RWPE1 (cell line): ENCODE measurements at regions not wholly inside any gene's neighbourhood (a gene's known extent, or its start where the extent isn't known, plus 50 kb on each side); places are given as distances from the start of the nearest gene placed in this dataset.
"Not testable (repeated sequence)": the region's sequence is repeated elsewhere in the genome, so short reads cannot be mapped to it uniquely, and the experiment has no call there.

Experiments
- CTCF ChIA-PET: fragments of 350-600 bp; sonication (Branson Sonifier 250); formaldehyde crosslinking; extraction: SDS; loops from one replicate; lab custom pipeline; 2021; lab: Yijun Ruan, JAX
- POLR2A ChIA-PET: fragments of 400-600 bp; formaldehyde crosslinking; extraction: SDS; loops from one replicate; lab custom pipeline; 2020; ENCODE audit warnings: antibody characterized with exemption; ENCODE audit not compliant: low non-redundant PET; lab: Yijun Ruan, JAX
- DNase-seq: peaks from one replicate; pipeline ENCODE4 v3.0.0; 2012; ENCODE audit warnings: low spot score
- H3K27ac ChIP-seq: fragments of 450-650 bp; 2 replicates; pipeline ENCODE4 v1.5.1; 2017
- CTCF ChIP-seq: fragments of 450-650 bp; conservative IDR thresholded peaks from 2 replicates; pipeline ENCODE4 v1.5.1; 2017; ENCODE audit warnings: low read depth, mild to moderate bottlenecking

DNA sequence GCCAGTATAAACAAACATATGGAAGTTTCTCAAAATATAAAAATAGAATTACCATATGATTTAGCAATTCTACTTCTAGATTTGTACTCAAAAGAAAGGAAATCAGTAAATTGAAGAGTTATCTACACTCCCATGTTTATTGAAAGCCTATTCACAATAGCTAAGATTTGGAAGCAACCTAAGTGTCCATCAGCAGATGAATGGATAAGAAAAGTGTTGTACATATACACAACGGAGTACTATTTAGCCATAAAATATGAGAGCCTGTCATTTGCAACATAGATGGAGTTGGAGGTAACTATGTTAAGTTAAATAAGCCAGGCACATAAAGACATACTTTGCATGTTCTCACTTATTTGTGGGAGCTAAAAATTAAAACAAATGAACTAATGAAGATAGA lies 257.8 kb downstream of the TEX13C start:
- DNase-seq: no peak
- ChIA-PET POLR2A (no interaction called here), CTCF (no interaction called here)
- no peak overlapping the region for H3K27ac ChIP-seq
- no peak for TF ChIP-seq CTCF

DNA sequence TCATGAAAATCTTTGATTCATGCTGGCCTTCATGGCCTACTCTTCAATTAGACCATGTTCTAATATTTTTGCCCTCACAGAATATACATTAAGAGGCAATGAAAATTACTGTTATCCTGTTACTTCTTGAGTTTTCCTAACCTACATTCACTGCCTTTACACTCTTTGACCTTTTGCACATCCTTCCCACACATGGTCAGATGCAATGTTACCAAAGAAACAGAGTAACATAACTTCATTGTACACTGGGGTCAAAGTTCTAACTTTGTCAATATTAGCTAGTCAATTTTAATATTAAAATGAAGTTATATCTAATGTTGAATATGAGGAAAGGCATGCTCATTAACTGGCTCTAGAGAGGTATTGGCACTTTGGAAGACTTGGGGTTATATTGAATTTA lies 284.8 kb downstream of the TEX13C start:
- no peak for DNase-seq
- ChIA-PET CTCF (no interaction called here), POLR2A (no interaction called here)
- TF ChIP-seq CTCF: no peak
- H3K27ac ChIP-seq: no peak overlapping the region

GRCh38 chrX:125605145-125605544 lies 285.5 kb downstream of the TEX13C start:
- TF ChIP-seq CTCF: no peak
- POLR2A ChIA-PET: no interaction called here
- H3K27ac ChIP-seq: no peak overlapping the region
- no peak for DNase-seq
- CTCF ChIA-PET: no interaction called here

GRCh38 chrX:125614591-125615343 lies 295.1 kb downstream of the TEX13C start:
- POLR2A ChIA-PET, CTCF ChIA-PET, DNase-seq, H3K27ac ChIP-seq: not testable (repeated sequence)

GRCh38 chrX:125620715-125621587 lies 301.3 kb downstream of the TEX13C start:
- TF ChIP-seq CTCF: no peak
- H3K27ac ChIP-seq: no peak overlapping the region
- DNase-seq: no peak
- ChIA-PET CTCF (no interaction called here), POLR2A (no interaction called here)

DNA sequence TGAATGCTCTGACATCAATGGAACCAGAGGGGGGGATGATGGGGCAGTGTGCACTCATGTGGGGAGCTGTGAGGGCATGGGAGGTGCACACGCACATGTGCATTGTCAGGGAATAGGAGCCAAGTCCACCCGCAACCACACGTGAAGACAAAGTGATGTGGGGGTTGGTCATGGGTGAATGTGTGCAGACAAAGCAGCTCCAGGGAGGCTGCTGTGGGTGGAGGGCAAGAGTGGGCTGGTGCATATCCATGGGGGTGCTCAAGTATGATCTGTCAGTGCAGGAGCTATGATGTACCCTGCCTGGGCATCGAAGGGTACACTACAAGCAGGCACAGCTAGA lies 301.9 kb downstream of the TEX13C start:
- POLR2A ChIA-PET: no interaction called here
- CTCF ChIA-PET: no interaction called here
- no peak for DNase-seq
- no peak for TF ChIP-seq CTCF
- H3K27ac ChIP-seq: no peak overlapping the region

DNA sequence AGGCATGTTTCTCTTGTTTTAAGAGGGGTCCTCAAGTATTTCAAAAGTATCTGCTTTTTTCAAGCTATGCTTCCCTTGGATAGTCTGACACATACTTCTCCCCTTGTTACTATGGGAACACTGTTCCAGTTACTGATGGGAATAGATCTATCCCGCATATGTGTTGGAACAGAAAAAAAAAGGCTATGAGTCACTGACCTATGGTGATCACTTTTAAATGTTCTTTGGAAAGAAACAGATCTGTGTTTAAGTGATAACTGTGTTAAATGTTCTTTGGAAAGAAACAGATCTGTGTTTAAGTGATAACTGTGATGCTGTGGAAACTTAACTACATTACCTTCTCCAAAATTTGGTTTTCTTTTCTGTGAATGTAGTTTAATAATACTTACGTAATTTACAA lies 303.2 kb downstream of the TEX13C start:
- ChIA-PET POLR2A (no interaction called here), CTCF (no interaction called here)
- H3K27ac ChIP-seq: no peak overlapping the region
- TF ChIP-seq CTCF: no peak
- no peak for DNase-seq
